ENCODE measurements at regions not wholly inside any gene's neighbourhood (a gene's known extent, or its start where the extent isn't known, plus 50 kb on each side); places are given as distances from the start of the nearest gene placed in this dataset.

GRCh38 chr13:110779022-110779421, 65.5 kb downstream of the ING1 start:
- TF ChIP-seq CTCF (conservative IDR thresholded peaks at IDR 0.05; ENCODE audit: low read depth, low read length) = no peak
- TF ChIP-seq EZH2 (IDR thresholded peaks at IDR 0.05; ENCODE audit: low read length, unreplicated experiment) = no peak

Data from PC-3 (cell line).